Upper lobe of left lung (tissue), 6 donors: ENCODE measurements at regions not wholly inside any gene's neighbourhood (a gene's known extent, or its start where the extent isn't known, plus 50 kb on each side); places are given as distances from the start of the nearest gene placed in this dataset.

ENCODE experiments used
- ATAC-seq, 2 donors: fragments of 200-7000 bp; cut with Tn5 transposase; one replicate each; pipeline ENCODE4 v1.9.1; 2022; ENCODE audit warnings: mild to moderate bottlenecking in 2 of 2, moderate library complexity in 2 of 2; ENCODE audit not compliant: low FRiP score in 2 of 2
- DNase-seq, 2 donors: peaks; one replicate each; pipeline ENCODE4 v3.0.0-alpha.2; 2019 to 2020
- H3K27ac ChIP-seq, 4 donors: fragments of 200-600 bp; sonication (generic); one replicate each; pipeline ENCODE4 v1.5.1; 2016 to 2019
- H3K27me3 ChIP-seq, 4 donors: fragments of 200-600 bp; sonication (generic); one replicate each; pipeline ENCODE4 v1.5.1; 2017 to 2019
- H3K36me3 ChIP-seq, 4 donors: fragments of 200-600 bp; sonication (generic); one replicate each; pipeline ENCODE4 v1.5.1; 2016 to 2019
- H3K4me1 ChIP-seq, 4 donors: fragments of 200-600 bp; sonication (generic); one replicate each; pipeline ENCODE4 v1.5.1; 2018 to 2019
- H3K4me3 ChIP-seq, 4 donors: fragments of 200-600 bp; sonication (generic); one replicate each; pipeline ENCODE4 v1.5.1; 2017 to 2019; ENCODE audit warnings: mild to moderate bottlenecking in 2 of 4, moderate library complexity in 1 of 4
- H3K9me3 ChIP-seq, 4 donors: fragments of 200-600 bp; sonication (generic); one replicate each; pipeline ENCODE4 v1.5.1; 2018 to 2019
- CTCF ChIP-seq, 6 experiments: fragments of 450-650 bp in 4 of 6; fragments of 200-600 bp in 2 of 6; sonication (generic) in 2 of 6; IDR thresholded peaks; one replicate each; pipeline ENCODE4 v1.5.1; 2016 to 2019; ENCODE audit warnings: antibody characterized with exemption in 6 of 6
- EP300 ChIP-seq, 4 donors: sonication (generic); formaldehyde crosslinking; IDR thresholded peaks; one replicate each; pipeline ENCODE4 v1.5.1; 2017; ENCODE audit warnings: antibody characterized with exemption in 4 of 4, control low read depth in 2 of 4
- POLR2A ChIP-seq, 4 donors: fragments of 450-650 bp; IDR thresholded peaks; one replicate each; pipeline ENCODE4 v1.5.1; 2016 to 2017; ENCODE audit warnings: antibody characterized with exemption in 4 of 4, mild to moderate bottlenecking in 2 of 4
- POLR2AphosphoS5 ChIP-seq, 2 donors: sonication (generic); formaldehyde crosslinking; IDR thresholded peaks; one replicate each; pipeline ENCODE4 v1.5.1; 2017; ENCODE audit warnings: antibody characterized with exemption in 2 of 2
- WGBS, 2 donors: methylation state at CpG; one replicate each; pipeline ENCODE4 v1.1.5; 2017 to 2018; 5-methylcytosine and 5-hydroxymethylcytosine counted together
- donor health status: DM: no; HTN: no; CAD: no; lungs with moderate emphysema.
- donor health status: DM: no; HTN: yes; CAD: no; lungs with severe emphysema.

- no peaks in the 10 kb centered on the region for H3K36me3 ChIP-seq
- 85 to 94% methylated on average over 1 of the region's 1 CpG for whole genome bisulfite sequencing, 2 donors
- no peak for DNase-seq
- no peak for ATAC-seq
- H3K27ac ChIP-seq: no peak overlapping the region
- TF ChIP-seq POLR2AphosphoS5 (IDR thresholded peaks at IDR 0.05): no peak
- TF ChIP-seq POLR2A (IDR thresholded peaks at IDR 0.05): no peak
- no peak for TF ChIP-seq EP300 (IDR thresholded peaks at IDR 0.05)
- no peak for TF ChIP-seq CTCF (IDR thresholded peaks at IDR 0.05)
- no peak overlapping the region for H3K4me3 ChIP-seq
- H3K4me1 ChIP-seq: no peaks in the 10 kb centered on the region
- H3K9me3 ChIP-seq: no peaks in the 10 kb centered on the region
- no peaks in the 10 kb centered on the region for H3K27me3 ChIP-seq
These were observed 797.6 kb upstream of the CDH2 start for GRCh38 chr18:28974504-28974903.

DNA sequence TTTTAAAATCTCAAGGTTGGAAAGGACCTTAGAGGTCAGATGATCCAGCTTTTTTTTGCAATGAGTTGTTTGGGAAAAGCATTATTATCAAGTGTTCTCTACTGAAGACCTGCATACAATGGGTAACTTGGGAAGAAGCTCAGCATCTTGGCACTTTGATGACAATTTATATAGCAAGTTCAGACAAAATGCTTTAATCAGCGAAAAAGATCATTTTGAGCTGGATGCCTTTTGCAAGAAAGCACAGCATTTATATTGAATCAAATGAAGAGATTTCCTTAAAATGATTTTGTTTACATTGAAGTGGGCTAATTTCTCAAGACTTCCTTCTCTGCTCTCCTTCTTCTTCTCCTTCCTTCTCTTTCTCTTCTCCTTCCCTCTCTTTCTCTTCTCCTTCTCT is 796.4 kb upstream of the CDH2 start:
- ATAC-seq (no peak), DNase-seq (no peak)
- Histone ChIP-seq H3K27ac (no peak overlapping the region), H3K36me3 (no peaks in the 10 kb centered on the region), H3K4me1 (no peaks in the 10 kb centered on the region), H3K4me3 (no peak overlapping the region), H3K27me3 (no peaks in the 10 kb centered on the region), H3K9me3 (no peaks in the 10 kb centered on the region)
- 63 to 95% methylated on average over 1 of the region's 1 CpG for WGBS, 2 donors
- no peak for TF ChIP-seq EP300 (IDR thresholded peaks at IDR 0.05)
- no peak for TF ChIP-seq POLR2A (IDR thresholded peaks at IDR 0.05)
- no peak for TF ChIP-seq CTCF (IDR thresholded peaks at IDR 0.05)

DNA sequence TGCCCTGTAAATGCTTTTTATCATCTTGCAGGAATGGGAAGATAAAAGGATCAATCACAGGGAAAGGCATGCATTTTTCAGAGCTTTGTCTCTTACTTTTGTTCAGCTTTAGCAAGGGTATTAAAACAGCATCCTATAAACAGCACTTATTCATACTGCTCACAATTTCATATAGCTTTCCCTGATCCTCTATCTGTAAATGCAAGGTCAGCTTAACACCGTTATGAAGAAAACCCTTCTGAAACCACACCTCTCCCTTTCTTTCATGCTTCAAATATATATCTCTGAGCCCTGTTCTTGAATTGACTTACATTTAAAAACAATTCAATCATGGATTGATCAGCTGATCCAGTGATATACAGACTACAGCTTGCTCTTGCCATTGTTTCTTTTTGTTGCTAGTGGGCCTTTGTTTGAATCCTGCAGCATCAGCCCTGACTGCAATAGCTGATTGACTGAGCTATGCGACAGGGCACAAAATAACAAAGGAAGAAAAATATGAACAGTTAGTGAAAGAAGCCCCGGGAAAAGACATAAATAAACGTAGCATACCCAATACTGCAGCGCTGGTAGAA is 795.5 kb upstream of the CDH2 start:
- DNase-seq (no peak), ATAC-seq (no peak)
- TF ChIP-seq POLR2AphosphoS5 (IDR thresholded peaks at IDR 0.05) (no peak), POLR2A (IDR thresholded peaks at IDR 0.05) (no peak), EP300 (IDR thresholded peaks at IDR 0.05) (no peak), CTCF (IDR thresholded peaks at IDR 0.05) (no peak)
- H3K9me3 ChIP-seq: no peaks in the 10 kb centered on the region
- WGBS, 2 donors: 71% methylated on average over 5 of the region's 5 CpGs
- H3K27me3 ChIP-seq: no peaks in the 10 kb centered on the region
- H3K4me3 ChIP-seq: no peak overlapping the region
- no peaks in the 10 kb centered on the region for H3K4me1 ChIP-seq
- H3K27ac ChIP-seq: no peak overlapping the region
- H3K36me3 ChIP-seq: no peaks in the 10 kb centered on the region

DNA sequence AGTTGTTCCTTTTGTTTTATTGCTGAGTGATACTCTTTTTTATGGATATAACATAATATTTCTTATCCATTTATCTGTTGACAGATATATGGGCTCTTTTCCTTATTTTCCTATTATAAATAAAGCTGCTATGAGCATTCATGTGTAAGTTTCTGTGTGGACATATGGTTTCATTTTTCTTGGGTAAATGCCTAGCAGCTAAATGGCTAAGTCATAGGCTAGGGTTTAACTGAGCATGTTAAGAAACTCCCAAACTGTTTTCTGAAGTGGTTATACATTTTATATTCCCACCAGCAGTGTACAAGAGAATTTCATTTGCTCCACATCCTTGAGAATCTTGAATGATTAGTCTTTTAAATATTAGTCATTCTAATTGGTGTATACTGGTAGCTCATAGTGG is 786.6 kb upstream of the CDH2 start:
- TF ChIP-seq EP300 (IDR thresholded peaks at IDR 0.05): no peak
- no peak for TF ChIP-seq CTCF (IDR thresholded peaks at IDR 0.05)
- TF ChIP-seq POLR2A (IDR thresholded peaks at IDR 0.05): no peak
- ATAC-seq (no peak), DNase-seq (no peak)
- Histone ChIP-seq H3K36me3 (no peaks in the 10 kb centered on the region), H3K4me1 (no peaks in the 10 kb centered on the region), H3K27ac (no peak overlapping the region), H3K27me3 (no peaks in the 10 kb centered on the region), H3K4me3 (no peak overlapping the region), H3K9me3 (no peaks in the 10 kb centered on the region)

GRCh38 chr18:28961669-28962228 is 784.8 kb upstream of the CDH2 start:
- TF ChIP-seq CTCF (IDR thresholded peaks at IDR 0.05) (peak in 3 of 6 experiments; percentile 18 to 29 (median 18)), EP300 (IDR thresholded peaks at IDR 0.05) (no peak)
- DNase-seq (no peak), ATAC-seq (peak in 1 of 2 donors; percentile 31)
- Histone ChIP-seq H3K27me3 (no peaks in the 10 kb centered on the region), H3K36me3 (no peaks in the 10 kb centered on the region), H3K4me1 (no peaks in the 10 kb centered on the region), H3K27ac (no peak overlapping the region), H3K9me3 (no peaks in the 10 kb centered on the region), H3K4me3 (no peak overlapping the region)
- WGBS, 2 donors: 73 to 74% methylated on average over 8 of the region's 8 CpGs
